ENCODE measurements at regions not wholly inside any gene's neighbourhood (a gene's known extent, or its start where the extent isn't known, plus 50 kb on each side); places are given as distances from the start of the nearest gene placed in this dataset.

DNA sequence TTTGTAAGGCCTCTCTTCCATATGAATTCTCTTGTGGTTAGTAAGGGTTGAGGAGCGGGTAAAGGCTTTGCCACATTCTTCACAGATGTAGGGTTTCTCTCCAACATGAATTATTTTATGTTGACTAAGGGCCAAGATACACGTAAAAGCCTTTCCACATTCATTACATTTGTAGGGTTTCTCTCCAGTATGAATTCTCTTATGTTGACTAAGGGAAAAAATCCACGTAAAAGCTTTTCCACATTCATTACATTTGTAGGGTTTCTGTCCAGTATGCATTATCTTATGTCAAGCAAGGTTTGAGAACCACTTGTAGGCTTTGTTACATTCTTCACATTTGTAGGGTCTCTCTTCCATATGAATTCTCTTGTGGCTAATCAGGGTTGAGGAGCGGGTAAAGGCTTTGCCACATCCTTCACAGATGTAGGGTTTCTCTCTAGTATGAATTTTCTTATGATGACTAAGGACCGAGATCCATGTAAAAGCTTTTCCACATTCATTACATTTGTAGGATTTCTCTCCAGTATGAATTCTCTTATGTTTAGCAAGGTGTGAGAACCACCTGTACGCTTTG, 493.0 kb downstream of the ZNF479 start:
- TF ChIP-seq, protein P1, sequence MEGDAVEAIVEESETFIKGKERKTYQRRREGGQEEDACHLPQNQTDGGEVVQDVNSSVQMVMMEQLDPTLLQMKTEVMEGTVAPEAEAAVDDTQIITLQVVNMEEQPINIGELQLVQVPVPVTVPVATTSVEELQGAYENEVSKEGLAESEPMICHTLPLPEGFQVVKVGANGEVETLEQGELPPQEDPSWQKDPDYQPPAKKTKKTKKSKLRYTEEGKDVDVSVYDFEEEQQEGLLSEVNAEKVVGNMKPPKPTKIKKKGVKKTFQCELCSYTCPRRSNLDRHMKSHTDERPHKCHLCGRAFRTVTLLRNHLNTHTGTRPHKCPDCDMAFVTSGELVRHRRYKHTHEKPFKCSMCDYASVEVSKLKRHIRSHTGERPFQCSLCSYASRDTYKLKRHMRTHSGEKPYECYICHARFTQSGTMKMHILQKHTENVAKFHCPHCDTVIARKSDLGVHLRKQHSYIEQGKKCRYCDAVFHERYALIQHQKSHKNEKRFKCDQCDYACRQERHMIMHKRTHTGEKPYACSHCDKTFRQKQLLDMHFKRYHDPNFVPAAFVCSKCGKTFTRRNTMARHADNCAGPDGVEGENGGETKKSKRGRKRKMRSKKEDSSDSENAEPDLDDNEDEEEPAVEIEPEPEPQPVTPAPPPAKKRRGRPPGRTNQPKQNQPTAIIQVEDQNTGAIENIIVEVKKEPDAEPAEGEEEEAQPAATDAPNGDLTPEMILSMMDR (IDR thresholded peaks at IDR 0.05; ENCODE audit: low read length): no peak
- no peak for TF ChIP-seq EZH2 (IDR thresholded peaks at IDR 0.05; ENCODE audit: borderline replicate concordance, low read length)

Measured in OCI-LY1 (cell line).